UCSD-AML1 (cell line): ENCODE measurements at regions not wholly inside any gene's neighbourhood (a gene's known extent, or its start where the extent isn't known, plus 50 kb on each side); places are given as distances from the start of the nearest gene placed in this dataset.

Experiments used
- DNase-seq: peaks from one replicate; lab custom pipeline; 2025; ENCODE audit not compliant: unreplicated experiment; lab: John Stamatoyannopoulos, UW

- DNase-seq, result no peak
Measured at GRCh38 chr9:101792475-101792874, 54.0 kb upstream of the GRIN3A start.

GRCh38 chr9:101791938-101792337 lies 53.5 kb upstream of the GRIN3A start:
- peak; percentile 24 for DNase-seq

GRCh38 chr9:101791533-101791932 lies 53.1 kb upstream of the GRIN3A start:
- no peak for DNase-seq
